WI38 (cell line): ENCODE measurements at regions not wholly inside any gene's neighbourhood (a gene's known extent, or its start where the extent isn't known, plus 50 kb on each side); places are given as distances from the start of the nearest gene placed in this dataset.
"Not testable (repeated sequence)": the region's sequence is repeated elsewhere in the genome, so short reads cannot be mapped to it uniquely, and the experiment has no call there.

Experiments used
- H3K4me3 ChIP-seq: 2 replicates; pipeline ENCODE4 v1.5.1; 2011; ENCODE audit warnings: low read depth, mild to moderate bottlenecking, control low read depth, low read length
- TF ChIP-seq, protein P1 (sequence below): IDR thresholded peaks from 2 replicates; pipeline ENCODE4 v1.5.1; 2012; ENCODE audit warnings: low read depth, mild to moderate bottlenecking, control low read depth, low read length

DNA sequence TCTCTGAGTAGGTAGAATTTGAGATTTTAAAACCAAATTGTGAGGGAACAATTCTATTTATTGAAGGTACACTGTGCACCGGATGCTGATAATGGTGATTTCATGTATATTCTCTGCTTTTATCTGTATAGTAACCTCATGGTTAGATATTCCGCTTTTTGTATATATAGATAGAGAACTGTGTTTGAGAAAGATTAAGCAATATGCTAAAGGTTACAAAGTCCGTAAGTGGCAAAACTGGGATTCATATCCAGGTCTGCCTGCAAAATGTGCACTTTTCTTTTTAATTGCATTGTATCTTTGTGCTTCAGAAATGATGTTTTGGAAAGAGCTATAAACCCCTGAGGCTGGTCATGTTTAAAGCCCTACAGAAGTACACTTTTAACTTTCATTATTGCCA is 635.4 kb upstream of the NECTIN3 start:
- TF ChIP-seq, protein P1, sequence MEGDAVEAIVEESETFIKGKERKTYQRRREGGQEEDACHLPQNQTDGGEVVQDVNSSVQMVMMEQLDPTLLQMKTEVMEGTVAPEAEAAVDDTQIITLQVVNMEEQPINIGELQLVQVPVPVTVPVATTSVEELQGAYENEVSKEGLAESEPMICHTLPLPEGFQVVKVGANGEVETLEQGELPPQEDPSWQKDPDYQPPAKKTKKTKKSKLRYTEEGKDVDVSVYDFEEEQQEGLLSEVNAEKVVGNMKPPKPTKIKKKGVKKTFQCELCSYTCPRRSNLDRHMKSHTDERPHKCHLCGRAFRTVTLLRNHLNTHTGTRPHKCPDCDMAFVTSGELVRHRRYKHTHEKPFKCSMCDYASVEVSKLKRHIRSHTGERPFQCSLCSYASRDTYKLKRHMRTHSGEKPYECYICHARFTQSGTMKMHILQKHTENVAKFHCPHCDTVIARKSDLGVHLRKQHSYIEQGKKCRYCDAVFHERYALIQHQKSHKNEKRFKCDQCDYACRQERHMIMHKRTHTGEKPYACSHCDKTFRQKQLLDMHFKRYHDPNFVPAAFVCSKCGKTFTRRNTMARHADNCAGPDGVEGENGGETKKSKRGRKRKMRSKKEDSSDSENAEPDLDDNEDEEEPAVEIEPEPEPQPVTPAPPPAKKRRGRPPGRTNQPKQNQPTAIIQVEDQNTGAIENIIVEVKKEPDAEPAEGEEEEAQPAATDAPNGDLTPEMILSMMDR = no peak
- H3K4me3 ChIP-seq = no peak overlapping the region

DNA sequence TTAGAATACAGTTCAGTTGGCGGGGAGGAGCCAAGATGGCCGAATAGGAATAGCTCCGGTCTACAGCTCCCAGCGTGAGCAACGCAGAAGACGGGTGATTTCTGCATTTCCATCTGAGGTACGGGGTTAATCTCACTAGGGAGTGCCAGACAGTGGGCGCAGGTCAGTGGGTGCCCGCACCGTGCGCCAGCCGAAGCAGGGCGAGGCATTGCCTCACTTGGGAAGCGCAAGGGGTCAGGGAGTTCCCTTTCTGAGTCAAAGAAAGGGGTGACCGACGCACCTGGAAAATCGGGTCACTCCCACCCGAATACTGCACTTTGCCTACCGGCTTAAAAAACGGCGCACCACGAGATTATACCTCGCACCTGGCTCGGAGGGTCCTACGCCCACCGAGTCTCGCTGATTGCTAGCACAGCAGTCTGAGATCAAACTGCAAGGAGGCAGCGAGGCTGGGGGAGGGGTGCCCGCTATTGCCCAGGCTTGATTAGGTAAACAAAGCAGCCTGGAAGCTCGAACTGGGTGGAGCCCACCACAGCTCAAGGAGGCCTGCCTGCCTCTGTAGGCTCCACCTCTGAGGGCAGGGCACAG is 631.5 kb upstream of the NECTIN3 start:
- H3K4me3 ChIP-seq = not testable (repeated sequence)

DNA sequence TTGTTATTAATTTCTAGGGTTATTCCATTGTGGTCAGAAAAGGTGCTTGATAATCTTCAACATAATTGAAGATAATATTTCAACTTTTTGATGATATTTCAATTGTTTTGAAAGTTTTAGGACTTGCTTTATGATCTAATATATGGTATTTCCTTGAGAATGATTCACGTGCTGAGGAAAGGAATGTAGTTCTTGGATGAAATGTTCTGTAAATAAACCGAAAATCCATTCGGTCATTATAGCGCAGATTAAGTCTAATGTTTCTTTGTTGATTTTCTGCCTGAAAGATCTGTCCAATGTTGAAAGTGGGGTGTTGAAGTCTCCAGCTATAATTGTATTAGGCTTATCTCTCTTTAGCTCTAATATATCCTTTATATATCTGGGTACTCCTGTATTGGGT is 617.5 kb upstream of the NECTIN3 start:
- TF ChIP-seq, protein P1 = no peak
- no peak overlapping the region for H3K4me3 ChIP-seq

DNA sequence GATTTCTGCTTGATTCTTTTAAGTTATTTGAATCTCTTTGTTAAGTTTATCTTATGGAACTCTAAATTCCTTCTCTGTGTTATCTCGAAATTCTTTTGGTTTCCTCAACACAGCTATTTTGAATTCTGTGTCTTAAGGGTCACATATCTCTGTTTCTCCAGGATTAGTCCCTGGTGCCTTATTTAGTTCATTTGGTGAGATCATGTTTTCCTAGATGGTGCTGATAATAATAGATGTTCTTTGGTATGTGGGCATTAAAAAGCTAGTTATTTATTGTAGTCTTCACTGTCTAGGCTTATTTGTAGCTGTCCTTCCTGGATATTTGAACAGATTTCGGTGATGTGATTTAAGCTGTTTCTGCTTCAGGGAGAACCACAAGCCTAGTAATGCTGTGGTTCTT is 615.6 kb upstream of the NECTIN3 start:
- TF ChIP-seq, protein P1 = no peak
- no peak overlapping the region for H3K4me3 ChIP-seq

DNA sequence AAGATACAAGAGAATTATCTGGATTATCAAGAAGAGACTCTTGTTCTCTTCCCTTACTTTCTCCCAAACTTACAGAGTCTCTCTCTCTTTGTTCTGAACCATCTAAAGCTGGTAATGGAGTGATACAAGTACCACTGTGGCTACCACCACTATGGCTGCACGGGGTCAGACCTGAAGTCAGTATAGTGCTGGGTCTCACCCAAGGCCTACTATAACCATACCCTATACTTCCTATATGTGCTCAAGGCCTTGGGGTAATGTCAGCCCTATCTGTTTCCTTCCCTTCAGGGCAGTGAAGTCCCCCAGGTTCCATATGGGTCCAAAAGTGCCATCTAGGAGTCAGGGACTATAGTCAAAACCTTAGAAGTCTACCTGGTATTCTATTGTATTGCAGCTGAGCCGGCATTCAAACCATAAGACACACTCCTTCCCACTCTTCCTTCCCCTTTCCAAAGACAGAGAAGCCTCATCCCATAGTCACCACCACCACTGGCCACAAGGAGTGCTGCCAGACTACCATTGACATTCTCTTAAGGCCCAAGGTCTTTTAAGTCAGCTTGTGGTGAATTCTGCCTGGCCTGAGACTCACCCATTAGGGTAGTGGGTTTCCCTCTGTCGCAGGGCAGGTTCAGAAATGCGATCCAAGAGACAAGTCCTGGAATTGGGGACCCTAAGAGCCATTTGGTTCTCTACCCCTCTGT is 615.0 kb upstream of the NECTIN3 start:
- no peak overlapping the region for H3K4me3 ChIP-seq
- TF ChIP-seq, protein P1 = no peak

DNA sequence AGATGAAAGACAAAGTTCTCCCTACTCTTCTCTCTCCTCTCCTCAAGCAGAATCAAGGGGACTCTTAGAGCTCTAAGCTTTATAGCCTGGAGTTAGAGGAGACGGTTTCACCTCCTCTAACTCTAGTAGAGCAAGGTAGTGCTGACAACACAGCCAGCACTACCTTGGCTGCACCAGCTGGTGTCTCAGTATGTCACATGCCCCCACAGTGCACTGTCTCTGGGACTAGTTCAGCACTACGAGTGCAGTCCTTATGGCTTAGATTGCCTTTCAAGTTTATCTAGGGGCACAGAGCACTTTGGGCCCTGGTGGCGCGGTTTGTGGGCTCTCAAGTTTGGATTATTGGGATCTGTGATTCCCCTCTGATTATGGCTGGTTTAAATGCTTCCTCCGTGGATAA is 614.1 kb upstream of the NECTIN3 start:
- TF ChIP-seq, protein P1 = no peak

DNA sequence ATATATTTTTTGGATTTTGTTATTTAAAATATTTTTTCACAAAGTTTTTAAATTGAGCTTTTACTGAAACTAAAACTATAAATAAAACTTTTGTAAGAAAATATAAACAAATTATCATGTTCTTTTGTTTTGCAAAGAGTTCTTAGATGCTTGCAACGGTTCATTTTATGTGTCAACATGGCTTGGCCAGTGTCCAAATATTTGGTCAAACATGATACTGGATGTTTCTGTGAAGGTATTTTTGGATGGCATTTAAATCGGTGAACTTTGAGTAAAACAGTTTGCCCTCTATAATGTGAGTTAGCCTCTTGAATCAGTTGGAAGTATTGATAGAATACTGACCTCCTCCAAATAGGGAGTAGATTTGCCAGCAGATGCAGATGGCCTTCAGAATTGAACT is 612.6 kb upstream of the NECTIN3 start:
- TF ChIP-seq, protein P1 = no peak
- H3K4me3 ChIP-seq = no peak overlapping the region

More for the DNA sequence above, 614.1 kb upstream of the NECTIN3 start:
- H3K4me3 ChIP-seq = no peak overlapping the region
